GM18873 (cell line): ENCODE measurements at regions not wholly inside any gene's neighbourhood (a gene's known extent, or its start where the extent isn't known, plus 50 kb on each side); places are given as distances from the start of the nearest gene placed in this dataset.
"Not testable (repeated sequence)": the region's sequence is repeated elsewhere in the genome, so short reads cannot be mapped to it uniquely, and the experiment has no call there.

Experiments
- ATAC-seq: cut with Tn5 transposase; IDR thresholded peaks from one replicate; pipeline ENCODE4 v1.9.1; 2021; ENCODE audit warnings: mild to moderate bottlenecking, moderate library complexity, moderate number of reproducible peaks; ENCODE audit not compliant: unreplicated experiment, low FRiP score

DNA sequence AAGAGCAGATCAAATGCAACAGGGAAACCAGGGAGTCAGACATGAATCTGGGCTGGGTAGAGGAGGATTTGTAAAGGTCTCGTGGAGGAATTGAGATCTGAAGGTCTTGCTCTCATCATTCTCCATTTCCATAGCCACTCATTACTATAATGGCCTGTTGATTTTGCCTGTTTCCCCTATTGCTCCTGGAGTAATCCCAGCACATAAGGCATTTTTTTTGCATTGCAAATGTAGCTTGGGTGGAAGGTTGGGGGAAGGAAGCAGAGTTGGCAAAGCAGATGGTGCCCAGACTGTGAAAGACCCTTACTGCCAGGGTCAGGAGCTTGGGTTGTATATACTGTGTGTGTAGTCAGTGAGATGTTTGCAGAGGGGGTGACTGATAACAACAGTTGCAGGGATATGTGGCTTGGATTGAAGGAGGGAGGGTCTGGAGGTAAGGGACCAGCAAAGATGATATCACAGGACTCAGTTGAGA is 116.0 kb downstream of the TTC6 start:
- ATAC-seq, result no peak

DNA sequence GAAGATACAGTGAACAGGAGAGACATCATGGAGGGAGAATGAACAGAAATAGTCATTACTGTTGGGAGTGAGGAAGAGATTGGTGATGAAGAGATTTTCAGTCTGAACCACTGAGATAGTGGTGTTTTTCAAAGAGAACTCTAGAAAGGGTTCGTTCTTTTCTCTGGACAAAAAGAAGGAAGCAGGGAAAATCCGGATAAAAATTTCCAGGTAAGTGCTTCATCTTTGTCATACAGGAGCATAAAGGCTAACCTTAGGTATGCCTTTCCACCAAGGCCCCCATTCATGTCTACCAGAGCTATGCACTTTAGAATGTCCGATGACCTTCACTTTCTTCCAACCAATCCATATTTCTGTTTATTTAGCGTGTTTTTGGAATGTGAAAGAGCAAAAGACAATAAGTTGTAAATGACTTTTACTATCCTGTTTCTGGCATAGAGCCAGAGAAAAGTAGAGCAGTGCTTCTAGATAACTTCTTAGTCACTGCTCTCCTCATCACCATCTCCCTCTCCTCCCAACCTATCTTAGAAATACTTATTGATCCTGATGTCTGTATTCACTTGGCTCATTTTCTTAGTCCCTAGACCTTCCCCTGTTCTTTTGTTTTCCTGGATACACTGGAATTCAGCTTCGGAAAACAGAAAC is 116.5 kb downstream of the TTC6 start:
- ATAC-seq, result no peak

DNA sequence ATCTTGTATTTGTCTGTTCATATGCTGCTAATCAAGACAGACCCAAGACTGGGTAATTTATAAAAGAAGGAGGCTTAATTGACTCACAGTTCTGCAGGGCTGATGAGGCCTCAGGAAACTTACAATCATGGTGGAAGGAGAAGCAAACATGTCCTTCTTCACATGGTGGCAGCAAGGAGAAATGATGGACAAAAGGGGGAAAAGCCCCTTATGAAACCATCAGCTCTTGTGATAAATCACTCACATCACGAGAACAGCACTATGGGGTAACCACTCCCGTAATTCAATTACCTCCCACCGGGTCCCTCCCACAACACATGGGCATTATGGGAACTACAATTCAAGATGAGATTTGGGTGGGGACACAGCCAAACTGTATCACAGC is 117.0 kb downstream of the TTC6 start:
- ATAC-seq, result not testable (repeated sequence)

DNA sequence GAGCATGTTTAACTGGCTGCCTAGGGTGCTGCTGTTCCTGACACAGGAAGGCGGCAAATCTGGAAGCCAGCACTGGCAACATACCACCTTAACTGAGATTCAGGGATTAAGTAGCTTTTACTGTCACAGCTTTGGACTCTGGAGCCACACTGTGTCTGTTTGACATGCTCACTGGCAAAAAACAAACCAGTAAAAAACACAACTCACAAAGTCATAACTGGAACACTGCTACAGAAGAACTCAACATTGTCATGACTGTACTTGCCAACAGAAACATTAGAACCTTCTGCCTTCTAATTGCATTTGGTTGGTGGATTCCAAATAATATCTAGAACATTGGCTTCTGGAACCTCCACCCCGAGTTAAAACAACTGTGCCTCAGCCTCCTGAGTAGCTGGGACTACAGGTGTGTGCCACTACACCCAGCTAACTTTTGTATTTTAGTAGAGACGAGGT is 117.6 kb downstream of the TTC6 start:
- ATAC-seq, result no peak

DNA sequence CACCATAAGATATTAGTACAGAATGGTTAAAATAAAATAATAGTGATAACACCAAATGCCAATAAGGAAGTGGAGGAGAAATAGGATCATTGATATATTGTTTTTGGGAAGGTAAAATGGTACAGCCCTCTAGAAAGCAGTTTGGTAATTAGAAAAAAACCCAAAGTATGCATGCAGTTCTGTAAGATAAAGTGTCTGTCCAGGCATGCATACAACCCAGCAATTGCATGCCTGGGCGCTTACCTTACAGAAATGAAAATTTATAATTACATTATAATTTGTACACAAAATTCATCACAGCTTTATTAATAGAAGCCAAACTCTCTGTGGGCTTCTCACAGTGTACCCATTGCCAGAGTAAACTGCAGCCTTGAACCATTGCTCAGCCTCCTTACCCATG is 124.7 kb downstream of the TTC6 start:
- no peak for ATAC-seq

DNA sequence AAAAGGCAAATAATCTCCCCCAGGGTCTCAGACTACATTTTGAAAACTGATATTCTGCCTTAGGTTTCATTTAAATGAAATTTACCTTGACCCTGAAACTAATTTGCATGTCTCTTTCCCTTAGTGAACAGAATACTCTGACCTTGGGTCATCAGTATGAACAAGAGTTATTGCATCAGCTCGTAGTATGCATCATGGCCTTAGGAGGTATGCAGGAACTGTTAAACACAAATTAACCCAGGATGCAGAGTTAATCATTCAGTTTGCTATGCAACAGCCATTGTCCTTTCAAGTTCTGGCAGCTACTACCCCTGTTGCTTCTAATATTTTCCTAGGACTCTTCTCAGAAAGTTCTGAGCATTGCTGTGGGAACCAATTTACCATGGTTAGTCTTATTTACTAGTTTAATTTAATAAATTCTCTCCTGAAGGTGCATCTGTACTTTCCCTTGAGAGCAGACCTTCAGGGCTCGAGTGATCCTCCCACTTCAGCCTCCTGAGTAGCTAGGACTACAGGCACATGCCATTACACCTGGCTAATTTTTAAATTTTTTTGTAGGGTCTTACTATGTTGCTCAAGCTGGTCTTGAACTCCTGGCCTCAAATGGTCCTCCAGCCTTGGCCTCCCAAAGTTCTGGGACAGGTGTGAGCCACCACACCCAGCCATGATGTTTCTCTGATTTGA is 126.7 kb downstream of the TTC6 start:
- ATAC-seq, result no peak

DNA sequence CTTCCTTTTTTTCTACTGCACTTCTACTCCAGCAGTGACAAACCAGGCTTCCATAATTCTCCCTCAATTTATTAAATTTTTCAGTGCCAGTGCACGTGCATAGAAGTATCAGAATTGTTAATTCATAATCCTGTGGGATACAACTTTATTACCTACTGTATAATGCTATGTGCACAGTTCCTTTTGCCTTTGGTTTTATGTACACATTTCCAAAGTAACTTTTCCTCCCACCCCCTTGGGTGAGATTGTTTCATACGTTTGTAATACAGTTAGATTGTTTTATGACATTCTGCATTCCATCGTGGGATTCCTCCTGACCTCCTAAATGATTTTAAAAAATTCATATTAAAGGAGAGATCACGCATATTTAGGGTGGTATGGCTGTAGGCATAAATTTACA is 128.1 kb downstream of the TTC6 start:
- ATAC-seq, result no peak

DNA sequence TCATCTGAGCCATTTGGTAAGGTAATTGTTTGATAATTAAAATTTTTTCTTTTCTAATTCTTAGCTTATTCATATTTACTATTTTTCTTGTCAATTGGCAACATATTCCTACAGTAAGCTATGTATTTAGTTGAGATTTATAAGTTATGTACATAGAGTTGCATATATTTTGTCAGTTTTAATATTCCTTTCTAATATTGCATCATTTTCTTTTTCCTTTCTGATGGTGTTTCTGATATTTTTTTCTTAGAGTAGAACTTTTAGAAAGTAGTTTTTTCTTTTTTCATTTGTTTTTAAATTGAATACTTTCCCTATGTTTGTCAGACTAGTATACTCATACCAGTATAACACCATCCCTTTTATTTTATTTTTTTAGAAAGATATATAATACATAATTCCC is 131.3 kb downstream of the TTC6 start:
- ATAC-seq, result no peak

DNA sequence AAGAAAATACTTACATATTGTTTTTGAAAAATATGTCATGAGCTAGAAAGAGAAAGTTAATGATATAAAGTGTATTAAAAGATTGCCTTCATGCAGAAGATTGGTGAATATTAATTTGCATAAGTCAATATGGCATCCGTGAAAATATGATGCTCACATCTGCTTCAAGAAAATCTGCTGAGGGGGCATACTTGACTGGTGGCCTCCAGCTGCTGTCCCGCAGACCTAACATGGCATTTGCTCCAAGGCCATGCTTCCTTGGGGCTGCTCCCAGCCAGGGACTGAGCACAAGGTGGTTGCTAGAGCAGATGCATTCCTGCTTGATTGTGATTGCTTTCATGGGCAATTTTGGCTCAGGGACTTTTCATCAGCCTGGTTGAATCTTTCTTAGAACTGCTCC is 133.8 kb downstream of the TTC6 start:
- ATAC-seq, result no peak

DNA sequence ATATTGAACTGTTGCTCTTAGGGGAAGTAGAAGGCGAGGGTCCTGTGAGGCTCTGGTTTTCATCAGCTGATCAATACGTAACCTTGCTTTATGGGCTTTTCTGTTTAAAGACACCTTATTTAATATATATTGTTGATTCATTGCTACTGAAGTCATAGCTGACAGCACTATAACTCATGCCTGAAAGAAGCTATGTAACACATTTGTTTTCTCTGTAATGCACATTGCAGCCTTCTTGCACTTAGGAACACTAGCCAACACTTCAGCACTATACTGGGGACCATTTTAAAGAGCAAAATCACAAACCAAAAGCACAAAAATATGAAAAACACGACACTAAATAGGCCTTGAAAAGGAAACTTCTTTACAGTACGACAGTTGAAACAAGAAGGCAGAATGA is 135.7 kb downstream of the TTC6 start:
- ATAC-seq, result no peak

DNA sequence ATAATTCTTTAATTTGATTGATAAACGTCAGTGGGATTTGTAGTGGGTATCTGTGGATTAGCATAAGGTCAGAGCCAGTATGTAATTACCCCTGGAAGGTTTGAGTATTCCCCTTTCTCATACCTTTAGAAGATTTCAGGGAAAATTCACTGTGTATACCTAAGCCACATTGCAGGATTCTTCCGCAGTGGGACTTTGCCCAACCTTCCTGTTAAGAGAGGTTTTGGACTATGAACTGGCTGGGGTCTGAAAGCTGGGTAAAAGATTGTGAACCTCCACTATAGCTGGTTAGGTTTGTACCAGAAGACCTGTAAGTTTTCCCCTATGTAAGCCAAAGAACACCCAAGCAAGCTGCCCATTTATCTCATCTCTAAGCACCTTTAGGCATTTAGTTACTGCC is 150.2 kb downstream of the TTC6 start:
- no peak for ATAC-seq

DNA sequence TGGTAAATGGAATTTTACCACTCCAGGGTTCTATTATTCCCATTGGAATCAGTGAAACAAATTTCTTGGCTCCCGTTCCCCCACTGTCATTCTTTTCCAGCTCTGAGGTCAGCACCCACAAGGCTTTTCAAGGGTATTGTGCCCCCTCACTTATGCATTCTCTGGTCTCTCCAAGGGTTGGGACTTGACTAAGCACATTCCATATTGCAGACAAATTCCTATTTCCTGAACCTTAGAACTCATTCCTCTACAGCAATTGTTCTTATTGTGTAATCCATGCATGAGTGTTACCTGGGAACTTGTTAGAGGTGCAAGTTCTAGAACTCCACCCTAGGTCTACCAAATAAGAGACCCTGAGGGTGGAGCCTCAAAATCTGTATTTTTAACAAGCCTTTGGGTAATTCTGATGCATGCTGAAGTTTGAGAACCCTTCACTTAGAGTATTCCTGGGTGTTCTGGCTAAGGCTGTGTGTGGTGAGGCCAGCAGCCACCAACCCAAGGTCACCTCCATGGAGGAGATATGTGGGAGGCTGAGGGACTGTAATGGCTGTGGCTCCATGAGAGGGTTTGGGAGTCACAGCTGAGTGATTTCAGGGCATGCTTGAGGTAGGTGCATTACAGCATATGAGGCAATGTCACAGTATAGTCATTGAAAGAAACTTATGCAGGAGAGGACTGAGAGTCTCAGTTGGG is 150.9 kb downstream of the TTC6 start:
- no peak for ATAC-seq

DNA sequence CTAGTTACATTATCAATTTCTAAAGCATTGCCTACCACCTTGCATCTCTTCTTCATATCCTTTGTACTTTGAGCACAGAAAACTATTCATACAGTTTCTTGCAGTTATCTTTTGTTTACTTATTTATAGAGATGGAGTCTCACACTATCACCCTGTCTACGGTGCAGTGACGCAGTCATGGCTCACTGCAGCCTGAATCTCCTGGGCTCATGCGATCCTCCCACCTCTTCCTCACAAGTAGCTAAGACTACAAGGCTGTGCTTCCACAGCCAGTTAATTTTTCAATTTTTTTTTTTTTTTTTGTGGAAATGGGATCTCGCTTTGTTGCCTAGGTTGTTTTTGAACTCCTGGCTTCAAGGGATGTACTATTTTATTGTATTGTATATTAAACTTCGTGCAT is 158.0 kb downstream of the TTC6 start:
- ATAC-seq, result no peak

DNA sequence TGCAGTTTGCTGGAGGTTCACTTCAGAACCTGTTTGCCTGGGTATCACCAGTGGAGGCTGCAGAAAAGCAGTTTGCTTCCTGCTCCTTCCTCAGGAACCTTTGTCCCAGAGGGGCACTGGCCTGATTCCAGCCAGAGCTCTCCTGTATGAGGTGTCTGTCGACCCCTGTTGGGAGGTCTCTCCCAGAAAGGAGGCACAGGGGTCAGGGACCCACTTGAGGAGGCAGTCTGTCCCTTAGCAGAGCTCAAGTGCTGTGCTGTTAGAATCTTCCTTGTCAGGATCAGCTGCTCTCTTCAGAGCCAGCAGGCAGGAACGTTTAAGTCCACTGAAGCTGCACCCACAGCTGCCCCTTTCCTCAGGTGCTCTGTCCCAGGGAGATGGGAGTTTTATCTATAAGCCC is 164.8 kb downstream of the TTC6 start:
- not testable (repeated sequence) for ATAC-seq

DNA sequence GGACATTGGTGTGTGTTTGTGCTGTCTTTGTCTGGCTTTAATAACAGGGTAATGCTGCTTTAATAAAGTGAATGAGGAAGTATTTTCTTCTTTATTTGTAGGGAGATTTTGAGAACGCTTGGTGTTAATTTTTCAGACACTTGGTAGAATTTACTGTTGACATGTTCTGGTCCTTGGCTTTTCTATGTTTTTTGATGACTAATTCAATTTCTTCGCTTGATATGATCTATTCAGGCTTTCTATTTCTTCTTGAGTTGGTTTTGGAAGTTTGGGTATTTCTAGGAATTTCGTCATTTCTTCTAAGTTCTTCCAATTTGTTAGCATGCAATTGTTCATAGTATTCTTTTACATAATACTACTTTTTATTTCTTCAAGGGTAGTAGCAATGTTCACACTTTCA is 167.8 kb downstream of the TTC6 start:
- ATAC-seq, result no peak

DNA sequence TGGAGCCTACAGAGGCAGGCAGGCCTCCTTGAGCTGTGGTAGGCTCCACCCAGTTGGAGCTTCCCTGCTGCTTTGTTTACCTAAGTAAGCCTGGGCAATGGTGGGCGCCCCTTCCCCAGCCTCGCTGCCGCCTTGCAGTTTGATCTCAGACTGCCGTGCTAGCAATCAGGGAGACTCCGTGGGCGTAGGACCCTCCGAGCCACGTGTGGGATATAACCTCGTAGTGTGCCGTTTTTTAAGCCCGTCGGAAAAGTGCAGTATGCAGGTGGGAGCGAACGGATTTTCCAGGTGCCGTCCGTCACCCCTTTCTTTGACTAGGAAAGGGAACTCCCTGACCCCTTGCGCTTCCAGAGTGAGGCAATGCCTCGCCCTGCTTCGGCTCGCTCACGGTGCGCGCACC is 176.9 kb downstream of the TTC6 start:
- ATAC-seq, result not testable (repeated sequence)

DNA sequence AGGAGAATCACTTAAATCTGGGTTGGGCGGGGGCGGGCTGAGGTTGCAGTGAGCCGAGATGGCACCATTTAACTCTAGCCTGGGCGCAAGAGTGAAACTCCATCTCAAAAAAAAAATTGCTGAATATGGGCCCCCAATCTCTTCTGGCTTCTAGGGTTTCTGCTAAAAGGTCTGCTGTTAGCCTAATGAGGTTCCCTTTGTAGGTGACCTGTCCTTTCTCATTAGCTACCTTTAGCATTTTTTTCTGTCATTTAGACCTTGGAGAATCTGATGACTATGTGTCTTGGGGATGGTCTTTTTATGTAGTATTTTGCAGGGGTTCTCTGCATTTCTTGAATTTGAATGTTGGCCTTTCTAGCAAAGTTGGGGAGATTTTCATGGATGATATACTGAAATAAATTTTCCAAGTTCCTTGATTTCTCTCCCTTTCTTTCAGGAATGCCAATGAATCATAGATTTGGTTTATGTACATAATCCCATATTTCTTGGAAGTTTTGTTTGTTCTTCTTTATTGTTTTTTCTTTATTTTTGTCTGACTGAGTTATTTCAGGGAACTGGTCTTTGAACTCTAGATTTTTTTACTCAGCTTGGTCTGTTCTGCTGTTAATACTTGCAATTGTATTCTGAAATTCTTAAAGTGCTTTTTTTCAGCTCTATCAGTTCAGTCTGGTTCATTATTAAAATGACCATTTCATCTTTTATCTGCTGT is 181.5 kb downstream of the TTC6 start:
- no peak for ATAC-seq

DNA sequence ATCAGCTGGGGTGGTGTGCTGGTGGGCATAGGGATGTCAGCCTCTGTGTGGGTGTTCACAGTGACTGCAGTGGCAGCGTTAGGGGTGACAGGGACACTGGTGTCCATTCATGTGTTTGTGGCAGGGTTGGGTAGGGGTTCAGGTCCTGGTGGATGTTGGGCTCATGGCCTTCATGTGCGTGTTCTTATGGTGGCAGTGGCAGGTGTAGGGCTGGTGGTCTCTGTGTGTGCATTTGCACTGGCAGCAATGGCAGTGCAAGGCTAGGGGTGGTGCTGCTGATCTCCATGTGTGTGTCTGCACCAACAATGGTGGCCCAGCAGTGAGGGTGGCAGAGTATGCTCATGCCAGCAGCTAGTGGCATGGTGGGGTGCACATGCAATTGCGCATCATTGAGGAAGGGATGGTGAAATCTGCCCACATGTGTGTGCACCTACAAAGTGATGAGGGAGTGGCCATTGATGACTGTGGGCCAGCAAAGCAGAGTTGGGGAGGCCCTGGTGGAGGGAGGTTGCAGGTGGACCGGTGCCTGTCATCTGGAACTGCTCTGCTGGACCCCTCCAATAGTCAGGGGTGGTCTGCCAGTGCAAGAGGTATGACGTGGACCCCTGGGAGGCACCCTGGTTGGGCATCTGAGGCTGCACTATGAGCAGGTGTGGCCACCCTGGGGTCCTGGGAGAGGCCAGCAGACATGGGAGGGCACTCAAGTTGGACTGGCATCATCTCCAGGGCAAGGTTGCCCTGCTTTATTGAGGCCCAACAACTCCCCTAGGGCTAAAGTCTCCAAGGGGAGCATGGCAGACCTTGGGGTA is 182.9 kb downstream of the TTC6 start:
- ATAC-seq, result no peak

DNA sequence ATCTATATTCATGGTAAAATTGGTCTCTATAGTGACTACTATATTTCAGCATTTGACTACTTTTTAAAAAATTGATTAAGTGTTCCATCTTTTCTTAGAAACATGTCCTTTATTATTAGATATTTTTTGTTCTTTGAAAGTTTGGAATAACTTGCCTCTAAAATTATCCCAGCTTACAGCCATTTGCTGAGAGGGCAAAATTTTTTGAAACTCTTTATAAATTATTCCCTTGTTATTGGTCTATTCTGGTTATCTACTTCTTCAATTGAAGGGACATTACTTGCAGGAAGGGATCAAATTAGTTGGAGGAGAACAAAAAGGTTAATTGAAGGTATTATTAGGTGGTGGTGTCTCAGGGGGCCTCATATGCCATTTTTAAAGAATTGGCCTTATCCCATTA is 184.1 kb downstream of the TTC6 start:
- ATAC-seq, result no peak

DNA sequence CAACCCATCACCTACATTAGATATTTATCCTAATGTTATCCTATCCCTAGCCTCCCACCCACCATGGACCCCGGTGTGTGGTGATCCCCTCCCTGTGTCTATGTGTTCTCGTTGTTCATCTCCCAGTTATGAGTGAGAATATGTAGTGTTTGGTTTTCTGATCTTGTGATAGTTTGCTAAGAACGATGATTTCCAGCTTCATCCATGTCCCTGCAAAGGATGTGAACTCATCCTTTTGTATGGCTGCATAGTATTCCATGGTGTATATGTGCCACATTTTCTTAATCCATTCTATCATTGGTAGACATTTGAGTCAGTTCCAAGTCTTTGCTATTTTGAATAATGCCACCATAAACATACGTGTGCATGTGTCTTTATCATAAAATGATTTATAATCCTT is 185.3 kb downstream of the TTC6 start:
- ATAC-seq, result not testable (repeated sequence)
